H9 (cell line): ENCODE measurements at regions not wholly inside any gene's neighbourhood (a gene's known extent, or its start where the extent isn't known, plus 50 kb on each side); places are given as distances from the start of the nearest gene placed in this dataset.
A peak's percentile ranks its signal among the peaks of the same experiment; 100 is the strongest.

ENCODE experiments used
- DNase-seq: peaks from one replicate; pipeline ENCODE4 v3.0.0-alpha.2; 2017
- H2AFZ ChIP-seq: one replicate; pipeline ENCODE4 v1.6.1; 2013; ENCODE audit warnings: mild to moderate bottlenecking, low read length, control low read depth, moderate library complexity
- H2AK5ac ChIP-seq: 2 replicates; pipeline ENCODE4 v1.6.1; 2013; ENCODE audit warnings: low read length, control low read depth, mixed read lengths; ENCODE audit not compliant: insufficient read length
- H2BK120ac ChIP-seq: one replicate; pipeline ENCODE4 v1.6.1; 2013; ENCODE audit warnings: low read depth, mild to moderate bottlenecking, low read length, control low read depth, inconsistent platforms; ENCODE audit not compliant: poor library complexity, severe bottlenecking
- H2BK12ac ChIP-seq: 2 replicates; pipeline ENCODE4 v1.6.1; 2013; ENCODE audit warnings: low read length, control low read depth, mixed read lengths, low read depth; ENCODE audit not compliant: insufficient read length
- H2BK15ac ChIP-seq: 2 replicates; pipeline ENCODE4 v1.6.1; 2013; ENCODE audit warnings: low read depth, low read length, control low read depth
- H2BK20ac ChIP-seq: one replicate; pipeline ENCODE4 v1.6.1; 2013; ENCODE audit warnings: low read depth, mild to moderate bottlenecking, low read length, control low read depth, inconsistent platforms; ENCODE audit not compliant: poor library complexity, severe bottlenecking
- H2BK5ac ChIP-seq: 2 replicates; pipeline ENCODE4 v1.6.1; 2013; ENCODE audit warnings: low read length, control low read depth, mixed read lengths; ENCODE audit not compliant: insufficient read length
- H3K14ac ChIP-seq: 2 replicates; pipeline ENCODE4 v1.6.1; 2013; ENCODE audit warnings: low read length, control low read depth; ENCODE audit not compliant: insufficient read depth
- H3K18ac ChIP-seq: 2 replicates; pipeline ENCODE4 v1.6.1; 2013; ENCODE audit warnings: low read depth, mild to moderate bottlenecking, mixed read lengths, low read length, control low read depth; ENCODE audit not compliant: insufficient read length
- H3K23ac ChIP-seq: 2 replicates; pipeline ENCODE4 v1.6.1; 2013; ENCODE audit warnings: low read length, control low read depth, mixed read lengths, low read depth; ENCODE audit not compliant: insufficient read length
- H3K23me2 ChIP-seq: 2 replicates; pipeline ENCODE4 v1.6.1; 2013; ENCODE audit warnings: low read depth, mild to moderate bottlenecking, mixed read lengths, low read length, control low read depth; ENCODE audit not compliant: insufficient read length, poor library complexity, severe bottlenecking
- H3K27ac ChIP-seq: 2 replicates; pipeline ENCODE4 v1.5.1; 2013; ENCODE audit warnings: low read length, control low read depth, mixed read lengths, low read depth; ENCODE audit not compliant: insufficient read length
- H3K27me3 ChIP-seq: 2 replicates; pipeline ENCODE4 v1.6.1; 2013; ENCODE audit warnings: low read length, control low read depth, inconsistent platforms; ENCODE audit not compliant: insufficient read depth
- H3K4ac ChIP-seq: 2 replicates; pipeline ENCODE4 v1.6.1; 2013; ENCODE audit warnings: low read depth, mild to moderate bottlenecking, control low read depth, inconsistent platforms, low read length, moderate library complexity
- H3K4me1 ChIP-seq: 2 replicates; pipeline ENCODE4 v1.6.1; 2013; ENCODE audit warnings: low read length, control low read depth, inconsistent platforms; ENCODE audit not compliant: insufficient read depth
- H3K4me2 ChIP-seq: 2 replicates; pipeline ENCODE4 v1.6.1; 2013; ENCODE audit warnings: low read length, control low read depth, mixed read lengths; ENCODE audit not compliant: insufficient read length, insufficient read depth
- H3K56ac ChIP-seq: 2 replicates; pipeline ENCODE4 v1.6.1; 2013; ENCODE audit warnings: low read depth, mild to moderate bottlenecking, mixed read lengths, low read length, control low read depth; ENCODE audit not compliant: insufficient read length
- H3K79me1 ChIP-seq: 2 replicates; pipeline ENCODE4 v1.6.1; 2013; ENCODE audit warnings: low read depth, mild to moderate bottlenecking, moderate library complexity, low read length, control low read depth, inconsistent platforms; ENCODE audit not compliant: insufficient read depth, poor library complexity, severe bottlenecking
- H3K79me2 ChIP-seq: 2 replicates; pipeline ENCODE4 v1.6.1; 2013; ENCODE audit warnings: low read length, control low read depth, inconsistent platforms; ENCODE audit not compliant: insufficient read depth
- H3K9ac ChIP-seq: 2 replicates; pipeline ENCODE4 v1.6.1; 2013; ENCODE audit warnings: low read length, control low read depth, mixed read lengths; ENCODE audit not compliant: insufficient read length; ENCODE audit errors: extremely low read depth
- H3K9me3 ChIP-seq: one replicate; pipeline ENCODE4 v1.6.1; 2013; ENCODE audit warnings: low read depth, low read length, inconsistent platforms; ENCODE audit not compliant: control insufficient read depth
- H3T11ph ChIP-seq: one replicate; pipeline ENCODE4 v1.6.1; 2013; ENCODE audit warnings: mild to moderate bottlenecking, low read length, control low read depth, inconsistent platforms
- H4K20me1 ChIP-seq: one replicate; pipeline ENCODE4 v1.6.1; 2013; ENCODE audit not compliant: control insufficient read depth, insufficient read length, insufficient read depth
- H4K5ac ChIP-seq: 2 replicates; pipeline ENCODE4 v1.6.1; 2013; ENCODE audit warnings: low read depth, mild to moderate bottlenecking, mixed read lengths, low read length, control low read depth; ENCODE audit not compliant: insufficient read length
- H4K8ac ChIP-seq: replicated peaks from 2 replicates; pipeline ENCODE4 v1.6.1; 2013; ENCODE audit warnings: low read length, control low read depth, mixed read lengths, low read depth; ENCODE audit not compliant: insufficient read length
- H4K91ac ChIP-seq: 2 replicates; pipeline ENCODE4 v1.6.1; 2013; ENCODE audit warnings: low read depth, mild to moderate bottlenecking, moderate library complexity, mixed read lengths, low read length, control low read depth; ENCODE audit not compliant: insufficient read length
- H3K27ac Mint-ChIP-seq, 3 experiments: 2 replicates in 2 of 3; 3 replicates in 1 of 3; pipeline ENCODE4 v1.8.0; 2020 to 2021; ENCODE audit warnings: mixed read lengths in 3 of 3, mild to moderate bottlenecking in 1 of 3, moderate library complexity in 1 of 3
- H3K27me3 Mint-ChIP-seq: 2 replicates; pipeline ENCODE4 v1.8.0; 2021; ENCODE audit warnings: low read depth, mild to moderate bottlenecking, moderate library complexity, mixed read lengths
- H3K36me3 Mint-ChIP-seq, 3 experiments: 2 replicates in 2 of 3; 3 replicates in 1 of 3; pipeline ENCODE4 v1.8.0; 2020 to 2021; ENCODE audit warnings: low read depth in 3 of 3, mixed read lengths in 3 of 3; ENCODE audit not compliant: insufficient read depth in 1 of 3
- H3K4me1 Mint-ChIP-seq, 2 experiments: 2 replicates each; pipeline ENCODE4 v1.8.0; 2020; ENCODE audit warnings: mixed read lengths in 2 of 2
- H3K4me3 Mint-ChIP-seq, 2 experiments: 2 replicates in 1 of 2; 3 replicates in 1 of 2; pipeline ENCODE4 v1.8.0; 2020 to 2021; ENCODE audit warnings: mild to moderate bottlenecking in 2 of 2, mixed read lengths in 2 of 2, moderate library complexity in 1 of 2
- H3K9me3 Mint-ChIP-seq, 2 experiments: 2 replicates in 1 of 2; 3 replicates in 1 of 2; pipeline ENCODE4 v1.8.0; 2020; ENCODE audit warnings: mild to moderate bottlenecking in 2 of 2, mixed read lengths in 2 of 2, moderate library complexity in 1 of 2
- WGBS: extraction: QIAGEN DNeasy Blood & Tissue Kit; methylation state at CpG from one replicate; pipeline ENCODE4 v1.1.7; 2013; ENCODE audit warnings: missing lambda C conversion rate, low lambda C conversion rate, mixed read lengths; ENCODE audit not compliant: insufficient read length; ENCODE audit errors: extremely low coverage; 5-methylcytosine and 5-hydroxymethylcytosine counted together
- TF ChIP-seq, protein P1 (sequence below): fragments of 200-600 bp; sonication (generic); conservative IDR thresholded peaks from 3 replicates; pipeline ENCODE4 v1.8.0; 2021; ENCODE audit warnings: antibody characterized with exemption, mild to moderate bottlenecking

DNA sequence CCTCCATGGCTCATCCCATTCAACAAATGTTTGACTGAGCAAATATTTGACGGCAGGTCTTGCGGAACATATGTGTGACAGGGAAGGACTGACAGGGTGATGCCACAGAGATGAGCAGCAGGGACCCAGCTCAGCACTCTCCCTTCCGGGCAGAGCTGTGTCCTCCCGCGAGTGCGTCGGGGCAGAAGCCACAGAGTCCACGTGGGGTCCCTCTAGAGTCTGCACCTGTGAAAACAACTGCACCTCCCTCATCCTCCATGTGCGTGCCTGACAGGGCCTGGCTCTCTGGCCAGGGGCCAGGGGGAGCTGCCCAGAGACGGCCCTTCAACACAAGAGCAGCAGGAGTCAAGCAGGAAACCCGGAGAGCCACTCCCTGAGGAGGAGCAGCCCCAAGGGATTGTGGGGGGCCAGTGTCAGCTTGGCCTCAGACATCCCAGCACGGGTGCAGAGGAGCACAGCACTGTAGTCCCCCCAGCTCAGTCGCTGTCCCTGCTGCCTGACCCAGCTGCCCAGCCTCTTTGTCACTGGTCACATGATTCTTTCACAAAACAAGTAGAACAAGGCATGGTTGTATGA is 83.6 kb upstream of the TMEM72 start:
- Histone ChIP-seq H2BK20ac (no peak overlapping the region), H3K23me2 (peaks cover 2% of the 10 kb centered on the region), H4K5ac (no peak overlapping the region), H3T11ph (no peak overlapping the region), H3K79me2 (no peaks in the 10 kb centered on the region), H3K56ac (no peak overlapping the region), H3K23ac (no peak overlapping the region), H2BK12ac (no peak overlapping the region), H2AK5ac (no peak overlapping the region), H3K18ac (no peak overlapping the region), H2BK15ac (no peak overlapping the region), H3K4me1 (no peaks in the 10 kb centered on the region; the same call in 1 of the 2 replicates), H3K9me3 (no peaks in the 10 kb centered on the region), H2BK5ac (no peak overlapping the region), H3K27ac (no peak overlapping the region), H4K20me1 (no peaks in the 10 kb centered on the region), H3K9ac (no peak overlapping the region), H4K8ac (peak overlapping the region; percentile 20), H2AFZ (no peak overlapping the region), H3K4me2 (no peak overlapping the region), H3K14ac (no peak overlapping the region; the same call in 1 of the 2 replicates), H2BK120ac (no peak overlapping the region), H3K27me3 (no peaks in the 10 kb centered on the region), H3K4ac (no peak overlapping the region), H4K91ac (no peak overlapping the region), H3K79me1 (no peaks in the 10 kb centered on the region)
- Mint-ChIP-seq H3K4me3 (no peak overlapping the region), H3K9me3 (no peaks in the 10 kb centered on the region), H3K4me1 (peaks cover 21 to 27% of the 10 kb centered on the region in 2 experiments), H3K27me3 (no peaks in the 10 kb centered on the region), H3K36me3 (no peaks in the 10 kb centered on the region; a peak in 1 of 7 replicates), H3K27ac (no peak overlapping the region)
- WGBS, result no CpG with 5 or more reads among the region's 13 CpGs
- DNase-seq, result no peak
- TF ChIP-seq, protein P1, sequence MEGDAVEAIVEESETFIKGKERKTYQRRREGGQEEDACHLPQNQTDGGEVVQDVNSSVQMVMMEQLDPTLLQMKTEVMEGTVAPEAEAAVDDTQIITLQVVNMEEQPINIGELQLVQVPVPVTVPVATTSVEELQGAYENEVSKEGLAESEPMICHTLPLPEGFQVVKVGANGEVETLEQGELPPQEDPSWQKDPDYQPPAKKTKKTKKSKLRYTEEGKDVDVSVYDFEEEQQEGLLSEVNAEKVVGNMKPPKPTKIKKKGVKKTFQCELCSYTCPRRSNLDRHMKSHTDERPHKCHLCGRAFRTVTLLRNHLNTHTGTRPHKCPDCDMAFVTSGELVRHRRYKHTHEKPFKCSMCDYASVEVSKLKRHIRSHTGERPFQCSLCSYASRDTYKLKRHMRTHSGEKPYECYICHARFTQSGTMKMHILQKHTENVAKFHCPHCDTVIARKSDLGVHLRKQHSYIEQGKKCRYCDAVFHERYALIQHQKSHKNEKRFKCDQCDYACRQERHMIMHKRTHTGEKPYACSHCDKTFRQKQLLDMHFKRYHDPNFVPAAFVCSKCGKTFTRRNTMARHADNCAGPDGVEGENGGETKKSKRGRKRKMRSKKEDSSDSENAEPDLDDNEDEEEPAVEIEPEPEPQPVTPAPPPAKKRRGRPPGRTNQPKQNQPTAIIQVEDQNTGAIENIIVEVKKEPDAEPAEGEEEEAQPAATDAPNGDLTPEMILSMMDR, result no peak
